IMR-90 (cell line): ENCODE measurements at regions not wholly inside any gene's neighbourhood (a gene's known extent, or its start where the extent isn't known, plus 50 kb on each side); places are given as distances from the start of the nearest gene placed in this dataset.

Experiments
- ATAC-seq: fragments of 200-7000 bp; cut with Tn5 transposase; 2 replicates; pipeline ENCODE4 v1.9.1; 2020; ENCODE audit warnings: low read depth, mild to moderate bottlenecking, moderate library complexity
- BruUV-seq: library from RNA; stranded (reverse); fragments of 400-500 nt; replicated peaks from 2 replicates; lab custom pipeline; 2021; lab: Mats Ljungman, UMichigan
- CTCF ChIA-PET: fragments of 300-600 bp; formaldehyde crosslinking; extraction: SDS; loops from one replicate; lab custom pipeline; 2021; ENCODE audit warnings: antibody characterized with exemption; lab: Yijun Ruan, JAX
- POLR2A ChIA-PET: fragments of 300-600 bp; sonication (Branson Sonifier 250); formaldehyde crosslinking; loops from one replicate; lab custom pipeline; 2022; ENCODE audit warnings: antibody characterized with exemption; ENCODE audit not compliant: unreplicated experiment; lab: Charles Lee
- DNase-seq: peaks from one replicate; pipeline ENCODE4 v3.0.0; 2013
- H2AFZ ChIP-seq: replicated peaks from 2 replicates; pipeline ENCODE3; 2013; ENCODE audit warnings: low read length, mild to moderate bottlenecking; ENCODE audit not compliant: poor library complexity
- H2AK5ac ChIP-seq: 2 replicates; pipeline ENCODE4 v1.6.1; 2013; ENCODE audit warnings: low read depth, low read length, inconsistent platforms
- H2AK9ac ChIP-seq: replicated peaks from 2 replicates; pipeline ENCODE3; 2013; ENCODE audit warnings: mild to moderate bottlenecking, low read depth, low read length, moderate library complexity; ENCODE audit not compliant: poor library complexity
- H2BK120ac ChIP-seq: 2 replicates; pipeline ENCODE4 v1.6.1; 2013; ENCODE audit warnings: low read depth, low read length, inconsistent platforms
- H2BK15ac ChIP-seq: 3 replicates; pipeline ENCODE4 v1.6.1; 2013; ENCODE audit warnings: low read depth, low read length, inconsistent platforms
- H2BK20ac ChIP-seq: 2 replicates; pipeline ENCODE4 v1.6.1; 2013; ENCODE audit warnings: low read depth, mild to moderate bottlenecking, inconsistent platforms, low read length, moderate library complexity
- H2BK5ac ChIP-seq: 2 replicates; pipeline ENCODE4 v1.6.1; 2013; ENCODE audit warnings: mild to moderate bottlenecking, low read depth, low read length, inconsistent platforms; ENCODE audit not compliant: poor library complexity, severe bottlenecking
- H3K14ac ChIP-seq: replicated peaks from 2 replicates; pipeline ENCODE4 v1.6.1; 2013; ENCODE audit warnings: low read depth, low read length, inconsistent platforms
- H3K18ac ChIP-seq: 2 replicates; pipeline ENCODE4 v1.6.1; 2013; ENCODE audit warnings: low read depth, low read length, control low read depth
- H3K23ac ChIP-seq: 2 replicates; pipeline ENCODE4 v1.6.1; 2013; ENCODE audit warnings: low read depth, low read length, inconsistent platforms
- H3K27ac ChIP-seq: 2 replicates; pipeline ENCODE4 v1.5.1; 2013; ENCODE audit warnings: mild to moderate bottlenecking, control low read depth, low read length; ENCODE audit not compliant: insufficient read depth
- H3K27me3 ChIP-seq: 2 replicates; pipeline ENCODE4 v1.6.1; 2013; ENCODE audit warnings: low read length; ENCODE audit not compliant: control insufficient read depth, insufficient read depth
- H3K36me3 ChIP-seq: 2 replicates; pipeline ENCODE4 v1.6.1; 2013; ENCODE audit warnings: low read length, mixed read lengths; ENCODE audit not compliant: control insufficient read depth, insufficient read depth
- H3K4ac ChIP-seq: 2 replicates; pipeline ENCODE4 v1.6.1; 2013; ENCODE audit warnings: low read depth, low read length, inconsistent platforms
- H3K4me1 ChIP-seq: 2 replicates; pipeline ENCODE4 v1.6.1; 2013; ENCODE audit warnings: low read length, mixed read lengths; ENCODE audit not compliant: control insufficient read depth, insufficient read depth
- H3K4me2 ChIP-seq: 2 replicates; pipeline ENCODE4 v1.6.1; 2013; ENCODE audit warnings: low read depth, mild to moderate bottlenecking, control low read depth, low read length, moderate library complexity
- H3K4me3 ChIP-seq: 2 replicates; pipeline ENCODE4 v1.5.1; 2013; ENCODE audit warnings: low read depth, mild to moderate bottlenecking, control low read depth, low read length, moderate library complexity; ENCODE audit not compliant: insufficient read depth
- H3K56ac ChIP-seq: 2 replicates; pipeline ENCODE4 v1.6.1; 2013; ENCODE audit warnings: low read length, inconsistent platforms; ENCODE audit not compliant: insufficient read depth; ENCODE audit errors: extremely low read depth
- H3K79me1 ChIP-seq, 2 experiments: 2 replicates each; pipeline ENCODE4 v1.6.1; 2013; ENCODE audit warnings: low read length in 2 of 2, inconsistent platforms in 1 of 2, low read depth in 1 of 2
- H3K9ac ChIP-seq: 2 replicates; pipeline ENCODE4 v1.6.1; 2013; ENCODE audit warnings: low read depth, low read length, control low read depth
- H3K9me1 ChIP-seq: 2 replicates; pipeline ENCODE4 v1.6.1; 2013; ENCODE audit warnings: low read length, inconsistent platforms; ENCODE audit not compliant: insufficient read depth
- H3K9me3 ChIP-seq: 2 replicates; pipeline ENCODE4 v1.6.1; 2013; ENCODE audit warnings: low read length; ENCODE audit not compliant: control insufficient read depth, insufficient read depth
- H4K20me1 ChIP-seq: 2 replicates; pipeline ENCODE4 v1.6.1; 2013; ENCODE audit warnings: low read length, inconsistent platforms; ENCODE audit not compliant: insufficient read depth
- H4K5ac ChIP-seq: 2 replicates; pipeline ENCODE4 v1.6.1; 2013; ENCODE audit warnings: mild to moderate bottlenecking, low read depth, low read length, control low read depth
- H4K8ac ChIP-seq, 2 experiments: 2 replicates each; pipeline ENCODE4 v1.6.1; 2013; ENCODE audit warnings: low read depth in 2 of 2, low read length in 2 of 2, control low read depth in 1 of 2, inconsistent platforms in 1 of 2
- H4K91ac ChIP-seq: 2 replicates; pipeline ENCODE4 v1.6.1; 2013; ENCODE audit warnings: low read depth, low read length, inconsistent platforms; ENCODE audit not compliant: insufficient read depth
- BHLHE40 ChIP-seq: fragments of 150-350 bp; IDR thresholded peaks from 2 replicates; pipeline ENCODE4 v1.6.1; 2016; ENCODE audit warnings: mild to moderate bottlenecking, low read depth, low read length
- CEBPB ChIP-seq: IDR thresholded peaks from 2 replicates; pipeline ENCODE4 v1.6.1; 2012; ENCODE audit warnings: low read depth, low read length, improper control_type of control experiment
- CHD1 ChIP-seq: IDR thresholded peaks from 2 replicates; pipeline ENCODE4 v1.6.1; 2012; ENCODE audit warnings: low read depth, low read length, improper control_type of control experiment
- CTCF ChIP-seq: conservative IDR thresholded peaks from 2 replicates; pipeline ENCODE4 v1.5.1; 2012; ENCODE audit warnings: mild to moderate bottlenecking, low read depth, low read length, improper control_type of control experiment
- ELK1 ChIP-seq: fragments of 150-350 bp; IDR thresholded peaks from 2 replicates; pipeline ENCODE4 v1.6.1; 2016; ENCODE audit warnings: low read depth, mild to moderate bottlenecking, low read length, moderate library complexity, borderline replicate concordance
- FOS ChIP-seq: fragments of 150-350 bp; IDR thresholded peaks from 2 replicates; pipeline ENCODE4 v1.6.1; 2016; ENCODE audit warnings: low read depth, low read length
- MAFK ChIP-seq: IDR thresholded peaks from 2 replicates; pipeline ENCODE4 v1.6.1; 2012; ENCODE audit warnings: low read depth, low read length, improper control_type of control experiment
- MAZ ChIP-seq: IDR thresholded peaks from 2 replicates; pipeline ENCODE4 v1.6.1; 2012; ENCODE audit warnings: low read depth, mild to moderate bottlenecking, low read length, improper control_type of control experiment, moderate library complexity, borderline replicate concordance
- MXI1 ChIP-seq: IDR thresholded peaks from 2 replicates; pipeline ENCODE4 v1.6.1; 2012; ENCODE audit warnings: low read depth, mild to moderate bottlenecking, low read length, moderate library complexity, borderline replicate concordance
- NFE2L2 ChIP-seq: fragments of 150-350 bp; IDR thresholded peaks from 2 replicates; pipeline ENCODE4 v1.6.1; 2016; ENCODE audit warnings: low read depth, mild to moderate bottlenecking, low read length
- POLR2A ChIP-seq: IDR thresholded peaks from 2 replicates; pipeline ENCODE4 v1.6.1; 2012; ENCODE audit warnings: mild to moderate bottlenecking, low read depth, low read length
- RAD21 ChIP-seq: IDR thresholded peaks from 2 replicates; pipeline ENCODE4 v1.6.1; 2012; ENCODE audit warnings: low read length, improper control_type of control experiment
- RCOR1 ChIP-seq: IDR thresholded peaks from 2 replicates; pipeline ENCODE4 v1.6.1; 2012; ENCODE audit warnings: mild to moderate bottlenecking, low read length, improper control_type of control experiment; ENCODE audit not compliant: insufficient replicate concordance
- RFX5 ChIP-seq: IDR thresholded peaks from 2 replicates; pipeline ENCODE4 v1.8.0; 2012; ENCODE audit warnings: low read depth, mild to moderate bottlenecking, low read length, moderate library complexity
- SMC3 ChIP-seq: fragments of 150-350 bp; IDR thresholded peaks from 2 replicates; pipeline ENCODE4 v1.6.1; 2016; ENCODE audit warnings: low read depth, mild to moderate bottlenecking, antibody characterized with exemption, low read length, moderate library complexity
- USF2 ChIP-seq: fragments of 150-350 bp; IDR thresholded peaks from 2 replicates; pipeline ENCODE4 v1.6.1; 2017; ENCODE audit warnings: mild to moderate bottlenecking, antibody characterized with exemption, low read length, low read depth
- WGBS, 2 experiments: methylation state at CpG; one replicate each; pipeline versions ENCODE4 v1.1.5 to v1.1.7; 2013; ENCODE audit warnings: missing lambda C conversion rate in 2 of 2; ENCODE audit not compliant: insufficient read length in 1 of 2; ENCODE audit errors: extremely low coverage in 2 of 2; 5-methylcytosine and 5-hydroxymethylcytosine counted together
- dilution Hi-C: fragments of 300-500 bp; cut with HindIII; formaldehyde crosslinking; loops from one replicate; pipeline ENCODE4 v1.14.3; 2018; ENCODE audit warnings: low sequenced_read_pairs; ENCODE audit not compliant: unreplicated experiment
- in situ Hi-C: fragments of 300-500 bp; cut with MboI; formaldehyde crosslinking; loops from 3 replicates; pipeline ENCODE4 v1.14.3; 2019; ENCODE audit warnings: low sequenced_read_pairs, inconsistent platforms, mixed read lengths
- intact Hi-C: fragments of 100-400 bp; cut with micrococcal nuclease; formaldehyde crosslinking; loops from 2 replicates; pipeline ENCODE4 v1.10.0; 2022

- no peak overlapping the region for H4K8ac ChIP-seq
- no peaks in the 10 kb centered on the region for H3K79me1 ChIP-seq
- no peak overlapping the region for H3K27ac ChIP-seq
- ChIA-PET CTCF (interaction anchor here (0.7 kb wide), 1 partner anchor 9 kb away, joined by 3 read pairs; no protein-coding TSS in a partner anchor), POLR2A (no interaction called here)
- intact Hi-C loops (no loop called here), in situ Hi-C loops (no loop called here), dilution Hi-C loops (no loop called here)
- DNase-seq (no peak), ATAC-seq (no peak)
- H4K5ac ChIP-seq = no peak overlapping the region
- no peak overlapping the region for H2BK20ac ChIP-seq
- no peak overlapping the region for H3K4ac ChIP-seq
- no peaks in the 10 kb centered on the region for H4K20me1 ChIP-seq
- H3K18ac ChIP-seq = no peak overlapping the region
- H2AK5ac ChIP-seq = no peak overlapping the region
- H2BK120ac ChIP-seq = no peak overlapping the region
- H3K4me2 ChIP-seq = no peak overlapping the region
- H3K4me1 ChIP-seq = no peaks in the 10 kb centered on the region
- H3K14ac ChIP-seq = no peak overlapping the region
- no peak overlapping the region for H3K9ac ChIP-seq
- H3K9me1 ChIP-seq = no peaks in the 10 kb centered on the region
- BruUV-seq = no TSS peak
- H3K56ac ChIP-seq = no peak overlapping the region
- H3K27me3 ChIP-seq = peaks cover 17% of the 10 kb centered on the region
- no peak overlapping the region for H2BK5ac ChIP-seq
- no CpG with 5 or more reads among the region's 8 CpGs for WGBS, 2 experiments
- no peaks in the 10 kb centered on the region for H3K9me3 ChIP-seq
- no peak overlapping the region for H3K4me3 ChIP-seq
- no peak overlapping the region for H2AFZ ChIP-seq
- H3K23ac ChIP-seq = no peak overlapping the region
- no peak overlapping the region for H2AK9ac ChIP-seq
- no peaks in the 10 kb centered on the region for H3K36me3 ChIP-seq
- TF ChIP-seq CTCF (no peak), MAFK (no peak), USF2 (no peak), SMC3 (no peak), RFX5 (no peak), FOS (no peak), NFE2L2 (no peak), ELK1 (no peak), CHD1 (no peak), CEBPB (no peak), POLR2A (no peak), MAZ (no peak), RAD21 (no peak), BHLHE40 (no peak), MXI1 (no peak), RCOR1 (no peak)
- no peak overlapping the region for H4K91ac ChIP-seq
- no peak overlapping the region for H2BK15ac ChIP-seq
Measured at GRCh38 chr1:113255720-113256347, 134.5 kb upstream of the MAGI3 start.
